Stimulated activated CD8-positive, alpha-beta memory T cell treated with anti-CD3 and anti-CD28 coated beads, Interleukin-12 subunit alpha, Interleukin-12 subunit beta, amount 100 ng/mL, for 4 hours (primary cell): ENCODE measurements at regions not wholly inside any gene's neighbourhood (a gene's known extent, or its start where the extent isn't known, plus 50 kb on each side); places are given as distances from the start of the nearest gene placed in this dataset.
"Not testable (repeated sequence)": the region's sequence is repeated elsewhere in the genome, so short reads cannot be mapped to it uniquely, and the experiment has no call there.

Experiments
- DNase-seq: peaks from one replicate; pipeline ENCODE4 v3.0.0-alpha.2; 2020; ENCODE audit warnings: low read depth

- not testable (repeated sequence) for DNase-seq
These were observed 104.7 kb upstream of the PLGLB2 start for GRCh38 chr2:87643165-87643564.

GRCh38 chr2:87647737-87648498 lies 100.0 kb upstream of the PLGLB2 start:
- not testable (repeated sequence) for DNase-seq

GRCh38 chr2:87648815-87649214 lies 99.1 kb upstream of the PLGLB2 start:
- not testable (repeated sequence) for DNase-seq

- DNase-seq, result not testable (repeated sequence)
These were observed 98.0 kb upstream of the PLGLB2 start for GRCh38 chr2:87649871-87650270.

- not testable (repeated sequence) for DNase-seq
These were observed 97.0 kb upstream of the PLGLB2 start for GRCh38 chr2:87650837-87651236.

- DNase-seq, result not testable (repeated sequence)
These were observed 96.3 kb upstream of the PLGLB2 start for GRCh38 chr2:87651589-87651988.

- not testable (repeated sequence) for DNase-seq
These were observed 94.5 kb upstream of the PLGLB2 start for GRCh38 chr2:87653373-87653772.

GRCh38 chr2:87654136-87654814 lies 93.6 kb upstream of the PLGLB2 start:
- DNase-seq, result not testable (repeated sequence)

GRCh38 chr2:87657915-87658314 lies 90.0 kb upstream of the PLGLB2 start:
- not testable (repeated sequence) for DNase-seq

GRCh38 chr2:87658357-87658756 lies 89.5 kb upstream of the PLGLB2 start:
- DNase-seq, result not testable (repeated sequence)

- DNase-seq, result not testable (repeated sequence)
These were observed 88.9 kb upstream of the PLGLB2 start for GRCh38 chr2:87658976-87659375.

- DNase-seq, result not testable (repeated sequence)
These were observed 87.7 kb upstream of the PLGLB2 start for GRCh38 chr2:87660164-87660563.

GRCh38 chr2:87662316-87663290 lies 85.3 kb upstream of the PLGLB2 start:
- not testable (repeated sequence) for DNase-seq

GRCh38 chr2:87663347-87663746 lies 84.5 kb upstream of the PLGLB2 start:
- DNase-seq, result not testable (repeated sequence)

- not testable (repeated sequence) for DNase-seq
These were observed 80.9 kb upstream of the PLGLB2 start for GRCh38 chr2:87667027-87667426.

- DNase-seq, result not testable (repeated sequence)
These were observed 79.5 kb upstream of the PLGLB2 start for GRCh38 chr2:87668361-87668760.

- not testable (repeated sequence) for DNase-seq
These were observed 78.2 kb upstream of the PLGLB2 start for GRCh38 chr2:87669633-87670231.

GRCh38 chr2:87672404-87672803 lies 75.5 kb upstream of the PLGLB2 start:
- not testable (repeated sequence) for DNase-seq

GRCh38 chr2:87674729-87675128 lies 73.2 kb upstream of the PLGLB2 start:
- not testable (repeated sequence) for DNase-seq

- not testable (repeated sequence) for DNase-seq
These were observed 72.4 kb upstream of the PLGLB2 start for GRCh38 chr2:87675487-87675886.

- not testable (repeated sequence) for DNase-seq
These were observed 70.4 kb upstream of the PLGLB2 start for GRCh38 chr2:87677421-87677923.
